ENCODE measurements at regions not wholly inside any gene's neighbourhood (a gene's known extent, or its start where the extent isn't known, plus 50 kb on each side); places are given as distances from the start of the nearest gene placed in this dataset.

GRCh38 chr2:122583159-122583917 lies 827.9 kb downstream of the TSN start:
- no peak for DNase-seq

GRCh38 chr2:122590524-122590923 lies 835.1 kb downstream of the TSN start:
- no peak for DNase-seq

- DNase-seq, result no peak
Measured at GRCh38 chr2:122595065-122595464, 839.6 kb downstream of the TSN start.

- DNase-seq, result no peak
Measured at GRCh38 chr2:122596598-122596997, 841.1 kb downstream of the TSN start.

- DNase-seq, result no peak
Measured at GRCh38 chr2:122598784-122599183, 843.3 kb downstream of the TSN start.

- no peak for DNase-seq
Measured at GRCh38 chr2:122610948-122611609, 855.6 kb downstream of the TSN start.

- no peak for DNase-seq
Measured at GRCh38 chr2:122622934-122623333, 867.5 kb downstream of the TSN start.

GRCh38 chr2:122627388-122627787 lies 871.9 kb downstream of the TSN start:
- no peak for DNase-seq

GRCh38 chr2:122634256-122634655 lies 878.8 kb downstream of the TSN start:
- no peak for DNase-seq

- no peak for DNase-seq
Measured at GRCh38 chr2:122634920-122635319, 879.5 kb downstream of the TSN start.

- no peak for DNase-seq
Measured at GRCh38 chr2:122635686-122636085, 880.2 kb downstream of the TSN start.

- DNase-seq, result no peak
Measured at GRCh38 chr2:122636097-122636496, 880.6 kb downstream of the TSN start.

- no peak for DNase-seq
Measured at GRCh38 chr2:122639176-122639575, 883.7 kb downstream of the TSN start.

GRCh38 chr2:122639711-122640110 lies 884.3 kb downstream of the TSN start:
- DNase-seq, result no peak

- no peak for DNase-seq
Measured at GRCh38 chr2:122643725-122644329, 888.4 kb downstream of the TSN start.

GRCh38 chr2:122651236-122651635 lies 895.8 kb downstream of the TSN start:
- no peak for DNase-seq

- no peak for DNase-seq
Measured at GRCh38 chr2:122651780-122652179, 896.3 kb downstream of the TSN start.

GRCh38 chr2:122652670-122653069 lies 897.2 kb downstream of the TSN start:
- DNase-seq, result no peak

GRCh38 chr2:122656403-122656802 lies 901.0 kb downstream of the TSN start:
- DNase-seq, result no peak

- no peak for DNase-seq
Measured at GRCh38 chr2:122660786-122661634, 905.6 kb downstream of the TSN start.

- no peak for DNase-seq
Measured at GRCh38 chr2:122663620-122664019, 908.2 kb downstream of the TSN start.

- no peak for DNase-seq
Measured at GRCh38 chr2:122669627-122670026, 914.2 kb downstream of the TSN start.

- DNase-seq, result no peak
Measured at GRCh38 chr2:122670897-122671296, 915.4 kb downstream of the TSN start.

All from NCI-H2171 (cell line).